D721Med (cell line): ENCODE measurements at regions not wholly inside any gene's neighbourhood (a gene's known extent, or its start where the extent isn't known, plus 50 kb on each side); places are given as distances from the start of the nearest gene placed in this dataset.
"Not testable (repeated sequence)": the region's sequence is repeated elsewhere in the genome, so short reads cannot be mapped to it uniquely, and the experiment has no call there.

Experiments used
- DNase-seq: peaks from one replicate; pipeline ENCODE4 v3.0.0; 2011; ENCODE audit warnings: low spot score; ENCODE audit not compliant: insufficient read length
- FAIRE-seq: peaks from 2 replicates; lab custom pipeline; 2011; peaks lifted over from hg19 to GRCh38; lab: Jason Lieb, UNC
- CTCF ChIP-seq: IDR thresholded peaks from 2 replicates; pipeline ENCODE4 v1.5.1; 2012; ENCODE audit warnings: mild to moderate bottlenecking, control low read depth; ENCODE audit not compliant: insufficient read depth; ENCODE audit errors: missing control alignments

- DNase-seq (no peak), FAIRE-seq (no peak)
- no peak for TF ChIP-seq CTCF
Observed at GRCh38 chr10:2334575-2334974, 597.2 kb upstream of the ADARB2 start.

DNA sequence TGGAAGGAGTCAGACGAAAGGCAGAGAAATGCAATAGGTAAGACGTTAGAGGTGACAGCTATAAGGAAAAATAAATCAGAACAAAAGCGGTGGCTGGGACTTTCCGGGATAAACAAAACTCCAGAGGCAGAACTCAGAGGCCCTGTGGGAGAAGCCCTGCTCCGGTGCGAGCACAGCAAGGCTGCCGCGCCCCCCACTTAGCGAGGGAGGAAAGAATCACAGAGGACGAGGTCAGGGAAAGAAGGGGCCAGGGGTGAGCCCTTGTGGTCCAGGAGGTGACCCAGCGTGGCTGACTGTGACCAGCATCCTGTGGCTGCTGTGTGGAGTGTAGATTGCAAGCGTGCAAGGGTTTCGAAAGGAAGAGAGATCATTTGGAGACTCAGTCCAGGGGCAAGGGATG, 591.8 kb upstream of the ADARB2 start:
- TF ChIP-seq CTCF = no peak
- DNase-seq = no peak
- FAIRE-seq = no peak

- DNase-seq = no peak
- no peak for TF ChIP-seq CTCF
- no peak for FAIRE-seq
Observed at GRCh38 chr10:2326411-2326810, 589.1 kb upstream of the ADARB2 start.

GRCh38 chr10:2315045-2315485, 577.7 kb upstream of the ADARB2 start:
- DNase-seq, FAIRE-seq: not testable (repeated sequence)

DNA sequence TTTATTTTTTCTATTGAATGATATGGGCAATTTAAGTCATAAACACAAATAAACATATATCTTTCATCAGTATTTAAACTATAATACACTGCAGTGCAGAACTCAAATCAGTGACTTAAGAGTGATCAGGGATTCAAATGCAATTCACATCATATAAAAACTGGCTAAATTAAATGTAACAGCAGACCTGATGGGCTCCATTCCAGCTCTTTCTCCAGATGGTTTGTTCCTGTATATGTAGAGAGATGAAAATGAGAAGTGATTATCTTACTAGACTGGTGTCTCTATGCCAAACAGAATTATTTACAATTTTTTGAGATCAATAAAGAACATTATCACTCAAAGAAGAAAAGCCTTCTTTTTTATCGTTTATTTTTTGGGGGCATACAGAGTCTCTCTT, 568.8 kb upstream of the ADARB2 start:
- no peak for TF ChIP-seq CTCF
- FAIRE-seq (no peak), DNase-seq (no peak)

- FAIRE-seq (no peak), DNase-seq (no peak)
- no peak for TF ChIP-seq CTCF
Observed at GRCh38 chr10:2303169-2303568, 565.8 kb upstream of the ADARB2 start.

GRCh38 chr10:2301227-2301626, 563.9 kb upstream of the ADARB2 start:
- DNase-seq = no peak
- no peak for FAIRE-seq
- no peak for TF ChIP-seq CTCF

DNA sequence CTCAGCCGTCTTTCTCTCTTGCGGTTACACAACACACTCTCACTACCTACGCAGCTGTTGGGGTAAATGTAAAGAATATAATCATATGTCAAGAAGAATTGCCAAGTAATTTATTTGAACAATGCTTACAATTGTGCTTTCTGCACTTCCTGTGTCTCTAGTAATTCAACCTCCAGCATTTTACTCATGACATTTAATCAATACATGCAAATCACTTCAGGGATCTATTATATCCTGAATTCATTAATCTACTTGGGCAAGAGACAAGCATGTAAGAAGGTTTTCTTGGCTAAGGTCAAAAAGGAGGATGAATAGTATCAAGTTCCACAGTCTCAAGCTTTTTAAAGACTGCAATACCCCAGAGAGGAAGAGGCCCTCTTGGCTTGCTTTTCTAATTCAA, 562.9 kb upstream of the ADARB2 start:
- TF ChIP-seq CTCF = no peak
- no peak for FAIRE-seq

More for the DNA sequence above, 562.9 kb upstream of the ADARB2 start:
- no peak for DNase-seq
